Pancreas (tissue), 10 donors: ENCODE measurements at regions not wholly inside any gene's neighbourhood (a gene's known extent, or its start where the extent isn't known, plus 50 kb on each side); places are given as distances from the start of the nearest gene placed in this dataset.

Experiments used
- ATAC-seq, 4 donors: fragments of 200-7000 bp; cut with Tn5 transposase; one replicate each; pipeline versions ENCODE4 v1.8.0 to v1.9.1; 2020; ENCODE audit warnings: mild to moderate bottlenecking in 4 of 4, moderate library complexity in 4 of 4
- DNase-seq, 6 donors: peaks; one replicate each; pipeline ENCODE4 v3.0.0-alpha.2; 2020
- FAIRE-seq: peaks from 2 replicates; lab custom pipeline; 2012; peaks lifted over from hg19 to GRCh38; lab: Jason Lieb, UNC
- H3K27ac ChIP-seq, 4 donors: fragments of 200-600 bp; sonication (generic); 1 replicate in 3 of 4; 2 replicates in 1 of 4; pipeline versions ENCODE4 v1.5.0 to v1.8.0; 2020
- H3K27me3 ChIP-seq, 4 donors: fragments of 200-600 bp; one replicate each; pipeline ENCODE4 v1.8.0; 2021
- H3K36me3 ChIP-seq, 3 donors: fragments of 200-600 bp; sonication (generic) in 1 of 3; one replicate each; pipeline versions ENCODE4 v1.5.0 to v1.8.0; 2020 to 2021
- H3K4me1 ChIP-seq, 3 donors: fragments of 200-600 bp; one replicate each; pipeline ENCODE4 v1.8.0; 2021
- H3K4me3 ChIP-seq, 4 donors: fragments of 200-600 bp; sonication (generic) in 2 of 4; one replicate each; pipeline versions ENCODE4 v1.5.0 to v1.8.0; 2020 to 2021
- H3K9me3 ChIP-seq, 4 donors: fragments of 200-600 bp; one replicate each; pipeline ENCODE4 v1.8.0; 2021
- CTCF ChIP-seq, 4 donors: fragments of 200-600 bp; sonication (generic) in 3 of 4; IDR thresholded peaks; one replicate each; pipeline versions ENCODE4 v1.5.0 to v1.8.0; 2021; ENCODE audit warnings: antibody characterized with exemption in 4 of 4
- WGBS, 2 donors: extraction: QIAGEN DNeasy Blood & Tissue Kit; methylation state at CpG; one replicate each; pipeline ENCODE4 v1.1.7; 2013; 5-methylcytosine and 5-hydroxymethylcytosine counted together
- intact Hi-C, 3 donors: fragments of 100-400 bp; cut with DNase I; formaldehyde crosslinking; loops; one replicate each; pipeline versions ENCODE4 v1.11.1 to v1.14.2; 2022
- donor health status: healthy with polysubstance abuse.
- donor health status: DM: no; HTN: no; CAD: no; lungs with moderate emphysema.
- donor health status: DM: no; HTN: no; CAD: no.
- donor health status: control.
- donor health status: control.
- donor health status: Bipolar disorder and iron deficiency.
- donor health status: DM: yes; HTN: yes; CAD: no.
- donor health status: DM: no; HTN: no; CAD: no.
- donor health status: DM: no; HTN: no; CAD: no.
- donor health status: DM: yes; HTN: yes; CAD: no.

DNA sequence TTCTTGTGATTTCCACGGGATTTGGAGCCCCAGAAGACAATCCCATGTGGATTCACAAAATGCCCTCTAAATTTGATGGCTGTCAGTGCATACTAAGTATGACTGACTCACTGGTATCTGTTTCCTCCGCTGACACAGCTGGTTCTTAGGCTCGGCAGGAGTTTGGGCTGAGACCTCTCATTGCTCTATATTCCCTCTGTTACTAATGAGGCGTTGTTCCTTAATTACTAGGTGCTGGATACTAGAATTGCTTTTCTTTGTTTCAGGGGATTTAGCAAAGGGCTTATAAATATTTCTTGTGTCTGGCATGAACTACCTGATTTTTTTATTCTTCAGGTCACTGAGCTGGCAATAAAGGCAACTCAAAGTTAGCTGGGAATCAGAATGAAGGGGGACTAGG, 53.2 kb upstream of the EHF start:
- Histone ChIP-seq H3K36me3 (no peaks in the 10 kb centered on the region), H3K27ac (no peak overlapping the region), H3K9me3 (no peaks in the 10 kb centered on the region), H3K4me3 (no peak overlapping the region), H3K27me3 (no peaks in the 10 kb centered on the region), H3K4me1 (no peaks in the 10 kb centered on the region)
- DNase-seq (no peak), ATAC-seq (no peak), FAIRE-seq (no peak)
- WGBS, 2 donors, result 88 to 89% methylated on average over 4 of the region's 4 CpGs
- TF ChIP-seq CTCF (IDR thresholded peaks at IDR 0.05), result no peak
- intact Hi-C loops, result no loop called here

- TF ChIP-seq CTCF (IDR thresholded peaks at IDR 0.05), result no peak
- H3K27ac ChIP-seq, result no peak overlapping the region
- H3K36me3 ChIP-seq, result no peaks in the 10 kb centered on the region
- ATAC-seq (peak in 1 of 4 donors; percentile 37), FAIRE-seq (no peak), DNase-seq (no peak)
- intact Hi-C loops, result no loop called here
- H3K27me3 ChIP-seq, result no peaks in the 10 kb centered on the region
- WGBS, 2 donors, result 81 to 88% methylated on average over 5 of the region's 5 CpGs
- H3K4me3 ChIP-seq, result no peak overlapping the region
- H3K4me1 ChIP-seq, result no peaks in the 10 kb centered on the region
- H3K9me3 ChIP-seq, result no peaks in the 10 kb centered on the region
Observed at GRCh38 chr11:34570584-34570983, 50.3 kb upstream of the EHF start.
